ENCODE measurements at regions not wholly inside any gene's neighbourhood (a gene's known extent, or its start where the extent isn't known, plus 50 kb on each side); places are given as distances from the start of the nearest gene placed in this dataset.

DNA sequence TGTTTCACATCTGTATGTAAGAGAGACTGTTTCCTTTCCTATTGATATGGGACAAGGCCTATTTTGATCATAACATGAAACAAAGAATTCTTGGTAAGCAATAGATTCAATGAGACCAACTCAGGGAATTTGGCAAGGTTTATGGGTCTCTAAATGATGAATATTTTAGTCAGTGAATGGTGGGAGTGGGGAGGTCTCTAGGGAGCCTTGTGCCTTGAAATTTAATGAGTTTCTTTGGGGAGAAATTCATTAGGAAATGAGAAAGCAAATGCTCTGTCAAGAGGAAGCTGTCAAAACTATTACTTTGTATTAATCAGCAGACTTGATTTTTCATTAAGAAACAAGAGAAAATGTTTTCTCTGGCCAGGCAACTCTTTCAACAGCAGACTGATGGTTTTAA lies 921.7 kb upstream of the API5 start:
- POLR2A ChIA-PET = no interaction called here
- no peak for TF ChIP-seq SIN3A (IDR thresholded peaks at IDR 0.05; ENCODE audit: borderline replicate concordance, insufficient read depth, low read depth, low read length)
- TF ChIP-seq CTCF (IDR thresholded peaks at IDR 0.05) = no peak
- no peak for TF ChIP-seq TCF7L2 (IDR thresholded peaks at IDR 0.05; ENCODE audit: low read depth, low read length)
- TF ChIP-seq REST (IDR thresholded peaks at IDR 0.05; ENCODE audit: insufficient read depth in 1 of 2, low read depth in 2 of 2, low read length in 1 of 2) = no peak
- no peak for TF ChIP-seq POLR2AphosphoS5 (IDR thresholded peaks at IDR 0.05; ENCODE audit: low read depth, low read length)
- no peak overlapping the region for H3K4me3 ChIP-seq (ENCODE audit: low read depth in 2 of 2, low read length in 2 of 2)
- H3K27me3 ChIP-seq (ENCODE audit: control insufficient read depth, insufficient read depth, low read length) = no peaks in the 10 kb centered on the region
- CTCF ChIA-PET = no interaction called here
- intact Hi-C loops (cut with micrococcal nuclease; ENCODE audit: unreplicated experiment) (no loop called here), in situ Hi-C loops (cut with HindIII; ENCODE audit: low pct_unique_long_range_greater_than_20kb, low sequenced_read_pairs) (no loop called here)
- H3K4me1 ChIP-seq (ENCODE audit: control insufficient read depth, insufficient read depth, low read length) = no peaks in the 10 kb centered on the region
- H3K27ac ChIP-seq (ENCODE audit: low read length) = no peak overlapping the region
- DNase-seq (ENCODE audit: low read depth, low spot score) (no peak), ATAC-seq (no peak)
- BruUV-seq (replicated peaks) = no TSS peak
- H3K9me3 ChIP-seq (ENCODE audit: control insufficient read depth, insufficient read depth, low read depth, low read length) = no peaks in the 10 kb centered on the region
- H3K36me3 ChIP-seq (ENCODE audit: control insufficient read depth, insufficient read depth, low read length) = no peaks in the 10 kb centered on the region

DNA sequence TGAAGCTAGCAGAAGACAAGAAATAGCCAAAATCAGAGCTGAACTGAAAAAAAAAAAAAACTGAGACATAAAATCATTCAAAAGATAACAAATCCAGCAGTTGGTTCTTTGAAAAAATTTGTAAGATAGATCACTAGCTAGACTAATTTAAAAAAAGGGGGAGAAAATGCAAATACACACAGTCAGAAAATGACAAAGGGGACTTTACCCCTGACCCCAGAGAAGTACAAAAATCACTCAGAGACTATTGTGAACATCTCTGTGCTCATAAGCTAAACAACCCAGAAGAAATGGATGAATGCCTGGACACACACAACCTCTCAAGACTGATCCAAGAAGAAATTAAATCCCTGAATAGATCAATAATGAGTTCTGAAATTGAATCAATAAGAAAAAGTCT lies 914.3 kb upstream of the API5 start:
- no peak overlapping the region for H3K27ac ChIP-seq (ENCODE audit: low read length)
- DNase-seq (ENCODE audit: low read depth, low spot score) = no peak
- H3K4me1 ChIP-seq (ENCODE audit: control insufficient read depth, insufficient read depth, low read length) = no peaks in the 10 kb centered on the region
- no peaks in the 10 kb centered on the region for H3K36me3 ChIP-seq (ENCODE audit: control insufficient read depth, insufficient read depth, low read length)
- no peak overlapping the region for H3K4me3 ChIP-seq (ENCODE audit: low read depth in 2 of 2, low read length in 2 of 2)
- TF ChIP-seq REST (IDR thresholded peaks at IDR 0.05; ENCODE audit: insufficient read depth in 1 of 2, low read depth in 2 of 2, low read length in 1 of 2) (no peak), SIN3A (IDR thresholded peaks at IDR 0.05; ENCODE audit: borderline replicate concordance, insufficient read depth, low read depth, low read length) (no peak), POLR2AphosphoS5 (IDR thresholded peaks at IDR 0.05; ENCODE audit: low read depth, low read length) (no peak), CTCF (IDR thresholded peaks at IDR 0.05) (no peak)
- ChIA-PET CTCF (no interaction called here), POLR2A (no interaction called here)
- H3K27me3 ChIP-seq (ENCODE audit: control insufficient read depth, insufficient read depth, low read length) = no peaks in the 10 kb centered on the region
- intact Hi-C loops (cut with micrococcal nuclease; ENCODE audit: unreplicated experiment) = no loop called here
- ATAC-seq = no peak
- no TSS peak for BruUV-seq (replicated peaks)
- no peaks in the 10 kb centered on the region for H3K9me3 ChIP-seq (ENCODE audit: control insufficient read depth, insufficient read depth, low read depth, low read length)
- in situ Hi-C loops (cut with HindIII; ENCODE audit: low pct_unique_long_range_greater_than_20kb, low sequenced_read_pairs) = no loop called here

Data from Panc1 (cell line).